ENCODE measurements at regions not wholly inside any gene's neighbourhood (a gene's known extent, or its start where the extent isn't known, plus 50 kb on each side); places are given as distances from the start of the nearest gene placed in this dataset.

DNA sequence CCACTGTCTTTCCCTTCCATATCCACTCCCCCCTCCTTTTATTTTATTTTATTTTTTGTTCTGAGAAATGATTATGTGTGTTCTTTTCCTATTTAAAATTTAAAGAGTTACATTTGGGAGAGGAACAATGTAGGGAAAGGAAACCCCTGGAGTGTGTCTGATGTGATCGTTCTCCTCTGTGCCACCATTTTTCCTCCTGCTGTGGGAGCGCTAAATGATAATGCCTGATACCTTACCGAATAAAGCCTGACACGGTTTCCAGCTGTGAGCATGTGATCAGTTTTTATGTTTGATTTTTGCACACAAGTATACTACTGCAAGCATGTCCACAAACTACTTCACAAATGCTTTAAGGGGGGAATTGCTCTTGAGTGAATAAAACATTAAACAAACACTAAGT lies 317.8 kb upstream of the FANCL start:
- no peak for TF ChIP-seq KDM1A (IDR thresholded peaks at IDR 0.05; ENCODE audit: borderline replicate concordance, low read length)
- TF ChIP-seq, protein P1, sequence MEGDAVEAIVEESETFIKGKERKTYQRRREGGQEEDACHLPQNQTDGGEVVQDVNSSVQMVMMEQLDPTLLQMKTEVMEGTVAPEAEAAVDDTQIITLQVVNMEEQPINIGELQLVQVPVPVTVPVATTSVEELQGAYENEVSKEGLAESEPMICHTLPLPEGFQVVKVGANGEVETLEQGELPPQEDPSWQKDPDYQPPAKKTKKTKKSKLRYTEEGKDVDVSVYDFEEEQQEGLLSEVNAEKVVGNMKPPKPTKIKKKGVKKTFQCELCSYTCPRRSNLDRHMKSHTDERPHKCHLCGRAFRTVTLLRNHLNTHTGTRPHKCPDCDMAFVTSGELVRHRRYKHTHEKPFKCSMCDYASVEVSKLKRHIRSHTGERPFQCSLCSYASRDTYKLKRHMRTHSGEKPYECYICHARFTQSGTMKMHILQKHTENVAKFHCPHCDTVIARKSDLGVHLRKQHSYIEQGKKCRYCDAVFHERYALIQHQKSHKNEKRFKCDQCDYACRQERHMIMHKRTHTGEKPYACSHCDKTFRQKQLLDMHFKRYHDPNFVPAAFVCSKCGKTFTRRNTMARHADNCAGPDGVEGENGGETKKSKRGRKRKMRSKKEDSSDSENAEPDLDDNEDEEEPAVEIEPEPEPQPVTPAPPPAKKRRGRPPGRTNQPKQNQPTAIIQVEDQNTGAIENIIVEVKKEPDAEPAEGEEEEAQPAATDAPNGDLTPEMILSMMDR (IDR thresholded peaks at IDR 0.05; ENCODE audit: control extremely low read depth in 1 of 3, insufficient read depth in 1 of 3, low read depth in 1 of 3, low read length in 3 of 3) = no peak
- no peak for TF ChIP-seq POLR2A (IDR thresholded peaks at IDR 0.05; ENCODE audit: control extremely low read depth in 1 of 2, low read depth in 2 of 2, low read length in 2 of 2)
- TF ChIP-seq EP300 (IDR thresholded peaks at IDR 0.05; ENCODE audit: borderline replicate concordance in 1 of 2, low read depth in 2 of 2, low read length in 2 of 2) = no peak
- TF ChIP-seq GABPA (IDR thresholded peaks at IDR 0.05; ENCODE audit: borderline replicate concordance, insufficient read depth, low read length) = no peak
- no peak for TF ChIP-seq SP1 (IDR thresholded peaks at IDR 0.05; ENCODE audit: low read depth, low read length)
- TF ChIP-seq SAP30 (IDR thresholded peaks at IDR 0.05; ENCODE audit: insufficient read depth, insufficient replicate concordance, low read length) = no peak
- no peak for TF ChIP-seq CEBPB (IDR thresholded peaks at IDR 0.05; ENCODE audit: low read depth, low read length)
- TF ChIP-seq HDAC6 (IDR thresholded peaks at IDR 0.05; ENCODE audit: low read depth, low read length) = no peak
- TF ChIP-seq, protein P2, sequence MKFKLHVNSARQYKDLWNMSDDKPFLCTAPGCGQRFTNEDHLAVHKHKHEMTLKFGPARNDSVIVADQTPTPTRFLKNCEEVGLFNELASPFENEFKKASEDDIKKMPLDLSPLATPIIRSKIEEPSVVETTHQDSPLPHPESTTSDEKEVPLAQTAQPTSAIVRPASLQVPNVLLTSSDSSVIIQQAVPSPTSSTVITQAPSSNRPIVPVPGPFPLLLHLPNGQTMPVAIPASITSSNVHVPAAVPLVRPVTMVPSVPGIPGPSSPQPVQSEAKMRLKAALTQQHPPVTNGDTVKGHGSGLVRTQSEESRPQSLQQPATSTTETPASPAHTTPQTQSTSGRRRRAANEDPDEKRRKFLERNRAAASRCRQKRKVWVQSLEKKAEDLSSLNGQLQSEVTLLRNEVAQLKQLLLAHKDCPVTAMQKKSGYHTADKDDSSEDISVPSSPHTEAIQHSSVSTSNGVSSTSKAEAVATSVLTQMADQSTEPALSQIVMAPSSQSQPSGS (IDR thresholded peaks at IDR 0.05; ENCODE audit: low read length) = no peak
- no peak for TF ChIP-seq SIRT6 (IDR thresholded peaks at IDR 0.05; ENCODE audit: low read length)
- no peak for TF ChIP-seq BACH1 (IDR thresholded peaks at IDR 0.05; ENCODE audit: low read length)
